ENCODE measurements at regions not wholly inside any gene's neighbourhood (a gene's known extent, or its start where the extent isn't known, plus 50 kb on each side); places are given as distances from the start of the nearest gene placed in this dataset.

GRCh38 chr13:71309905-71310304, 557.1 kb downstream of the DACH1 start:
- no peak for TF ChIP-seq CTCF (IDR thresholded peaks at IDR 0.05)
- no peak for TF ChIP-seq POLR2AphosphoS5 (IDR thresholded peaks at IDR 0.05)
- no peak for TF ChIP-seq POLR2A (IDR thresholded peaks at IDR 0.05)
- no peak for TF ChIP-seq EP300 (IDR thresholded peaks at IDR 0.05)

Measured in sigmoid colon (tissue), 4 donors.